DMS153 treated with DMSO at 0.1 percent for 48 hours (cell line): ENCODE measurements at regions not wholly inside any gene's neighbourhood (a gene's known extent, or its start where the extent isn't known, plus 50 kb on each side); places are given as distances from the start of the nearest gene placed in this dataset.

ENCODE experiments used
- DNase-seq: peaks from one replicate; lab custom pipeline; 2025; ENCODE audit not compliant: unreplicated experiment; lab: John Stamatoyannopoulos, UW

DNA sequence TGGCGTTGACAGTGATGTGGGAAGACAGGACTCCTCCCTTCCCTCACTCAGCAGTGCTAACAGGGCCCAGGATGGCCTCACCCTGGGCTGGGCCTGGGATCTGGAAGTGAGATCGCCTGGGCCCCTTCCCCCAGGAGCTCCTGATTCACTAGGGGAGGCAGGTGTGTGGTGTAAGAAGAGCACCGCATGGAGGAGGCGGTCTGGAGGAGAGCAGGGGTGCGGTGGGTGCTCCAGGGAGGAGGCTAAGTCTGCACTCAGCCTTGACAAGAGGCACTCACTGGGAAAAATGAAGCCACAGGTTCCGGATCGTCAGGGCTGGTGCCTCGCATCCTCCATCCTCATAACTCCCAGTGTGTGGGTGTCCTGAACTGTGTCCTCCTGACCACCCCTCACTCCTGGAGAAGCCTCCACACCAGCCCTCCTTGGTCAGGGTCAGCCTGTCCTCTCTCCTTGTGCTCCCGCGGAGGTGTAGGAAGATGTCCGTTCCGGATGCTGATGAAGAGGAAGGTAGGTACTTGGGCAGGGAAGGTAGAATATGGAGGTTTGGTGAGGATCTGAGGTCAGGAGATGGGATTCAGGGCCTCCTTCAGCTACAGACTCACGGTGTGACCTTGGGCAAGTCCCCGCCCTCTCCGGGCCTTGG is 142.1 kb upstream of the WNT4 start:
- no peak for DNase-seq

DNA sequence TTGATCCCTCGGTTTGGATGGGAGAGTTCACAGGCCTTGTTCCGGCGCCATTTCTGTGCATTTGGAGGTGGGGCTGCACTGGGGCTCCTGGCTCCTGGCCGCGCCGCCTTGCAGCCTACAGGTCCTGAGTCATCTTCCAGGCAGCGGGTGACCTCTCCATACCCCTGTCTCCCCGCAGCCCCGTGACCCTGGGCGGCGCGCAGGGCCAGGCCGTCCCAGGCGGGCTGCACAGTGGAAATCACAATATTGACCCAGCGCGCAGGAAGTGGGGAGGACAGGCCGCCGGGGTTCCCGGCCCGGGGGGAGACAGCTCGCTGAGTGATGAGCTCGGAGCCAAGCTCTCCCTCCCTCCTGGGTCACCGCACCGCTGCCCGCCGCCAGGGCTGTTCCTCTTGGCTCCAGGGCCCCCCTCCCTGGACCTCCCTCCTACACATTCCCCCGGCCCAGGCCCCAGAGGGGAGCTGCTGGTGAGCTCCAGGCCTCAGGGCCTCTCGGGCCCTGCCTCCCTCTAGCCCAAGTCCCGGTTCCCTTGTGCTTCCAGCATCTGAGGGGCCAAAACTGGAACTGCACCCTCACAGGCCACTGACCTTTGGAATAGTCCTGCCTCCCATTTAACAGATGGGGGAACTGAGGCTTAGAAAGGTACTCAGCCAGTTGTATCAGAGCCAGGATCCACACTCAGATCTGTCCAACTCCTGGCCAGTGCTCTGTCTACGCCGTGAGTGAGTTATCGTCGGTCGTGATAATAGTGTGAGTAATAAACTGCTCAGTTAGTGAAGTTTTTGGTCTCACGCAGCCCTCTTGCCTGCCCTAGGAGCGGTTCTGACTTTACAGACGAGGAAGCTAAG is 142.9 kb upstream of the WNT4 start:
- no peak for DNase-seq

DNA sequence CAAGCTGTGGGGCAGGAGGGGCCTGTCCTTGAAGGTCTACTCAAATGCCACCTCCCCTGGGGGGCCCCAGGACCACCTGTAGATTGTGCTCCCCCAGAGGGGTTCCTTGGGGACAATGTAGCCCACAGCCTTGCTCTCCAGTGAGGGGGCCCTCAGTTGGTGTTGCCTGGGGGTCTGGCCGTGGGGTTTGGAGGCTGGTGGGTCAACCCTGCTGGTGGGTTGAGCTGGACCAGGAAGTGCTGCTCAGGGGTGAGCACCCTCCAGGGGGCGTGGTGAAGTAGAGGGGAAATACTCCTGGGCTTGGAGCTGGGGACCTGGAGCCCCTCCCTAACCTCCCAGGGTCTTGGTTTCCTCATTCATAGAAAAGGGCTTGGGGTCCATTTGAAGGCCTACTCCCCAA is 143.6 kb upstream of the WNT4 start:
- no peak for DNase-seq

DNA sequence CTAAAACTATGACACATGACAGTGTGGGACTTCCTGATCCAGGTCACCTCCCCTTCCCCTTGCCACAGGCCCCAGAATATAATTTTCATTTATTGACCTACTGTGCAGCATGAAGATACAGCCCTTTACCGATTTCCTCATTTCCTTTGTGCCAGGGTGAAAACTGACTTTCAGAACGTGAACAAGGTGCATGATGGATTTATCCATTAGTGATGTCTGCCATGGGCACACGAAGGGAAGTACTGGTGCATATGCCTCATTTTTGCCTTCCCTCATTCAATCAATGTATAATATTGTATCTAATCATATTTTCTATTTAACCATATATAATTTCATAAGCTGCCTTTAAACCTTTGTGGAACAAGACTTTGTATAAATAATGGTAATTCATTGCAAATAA is 144.4 kb upstream of the WNT4 start:
- no peak for DNase-seq

DNA sequence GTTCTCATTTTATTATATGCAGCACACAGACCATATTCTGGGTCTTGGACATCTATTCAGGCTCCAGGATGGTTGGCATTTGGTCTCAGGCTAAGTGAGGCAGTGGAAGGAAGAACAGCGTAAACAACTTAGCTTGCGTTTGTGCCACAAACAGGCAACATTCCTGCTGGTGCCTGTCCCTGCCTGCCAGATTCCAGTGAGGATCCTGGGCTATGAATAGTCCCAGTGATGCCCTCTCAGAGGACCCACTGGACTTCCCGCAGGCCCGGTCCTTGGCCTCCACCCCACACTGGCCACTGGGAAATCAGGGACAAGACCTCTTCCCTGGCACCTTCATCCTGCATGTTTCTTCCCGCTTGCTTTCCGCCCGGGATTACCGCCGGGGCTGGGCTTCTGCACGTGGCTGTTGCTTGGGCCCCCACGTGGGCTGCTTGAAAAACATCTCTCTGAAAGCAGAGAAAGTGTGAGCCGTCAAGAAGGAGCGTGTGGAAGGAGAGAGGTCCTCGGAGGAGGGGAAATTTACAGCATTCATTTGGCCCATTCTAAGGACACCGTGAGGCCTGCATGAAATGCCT is 145.1 kb upstream of the WNT4 start:
- DNase-seq = no peak

DNA sequence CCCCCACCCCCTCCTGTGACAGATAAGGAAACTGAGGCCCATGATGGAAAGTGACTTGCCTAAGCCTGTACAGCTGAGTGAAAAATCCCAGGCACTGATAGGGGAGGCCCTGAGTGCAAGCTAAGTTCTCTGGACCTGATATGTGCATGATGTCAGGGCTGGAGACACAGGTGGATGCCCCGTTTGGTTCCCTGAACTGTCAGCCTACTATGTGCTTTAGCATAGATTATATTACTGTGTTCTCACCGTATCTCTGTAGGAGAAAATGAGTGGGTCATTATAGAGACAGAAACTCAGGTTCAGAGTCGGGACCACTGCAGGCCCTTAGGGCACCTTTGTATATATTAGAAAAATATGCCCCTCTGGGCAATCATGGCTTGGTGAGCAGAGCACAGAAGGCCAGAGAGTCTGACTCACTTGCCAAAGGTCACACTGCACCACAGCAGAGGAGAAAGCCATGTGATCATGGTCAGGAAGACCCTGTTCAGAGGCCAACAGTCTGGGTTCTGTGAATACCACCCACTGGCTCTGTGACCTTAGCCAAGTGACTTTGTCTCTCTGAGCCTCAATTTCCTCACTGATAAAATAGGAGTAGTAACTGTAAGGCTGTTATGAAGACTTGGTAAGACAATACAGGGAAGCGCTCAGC is 145.8 kb upstream of the WNT4 start:
- DNase-seq = no peak

DNA sequence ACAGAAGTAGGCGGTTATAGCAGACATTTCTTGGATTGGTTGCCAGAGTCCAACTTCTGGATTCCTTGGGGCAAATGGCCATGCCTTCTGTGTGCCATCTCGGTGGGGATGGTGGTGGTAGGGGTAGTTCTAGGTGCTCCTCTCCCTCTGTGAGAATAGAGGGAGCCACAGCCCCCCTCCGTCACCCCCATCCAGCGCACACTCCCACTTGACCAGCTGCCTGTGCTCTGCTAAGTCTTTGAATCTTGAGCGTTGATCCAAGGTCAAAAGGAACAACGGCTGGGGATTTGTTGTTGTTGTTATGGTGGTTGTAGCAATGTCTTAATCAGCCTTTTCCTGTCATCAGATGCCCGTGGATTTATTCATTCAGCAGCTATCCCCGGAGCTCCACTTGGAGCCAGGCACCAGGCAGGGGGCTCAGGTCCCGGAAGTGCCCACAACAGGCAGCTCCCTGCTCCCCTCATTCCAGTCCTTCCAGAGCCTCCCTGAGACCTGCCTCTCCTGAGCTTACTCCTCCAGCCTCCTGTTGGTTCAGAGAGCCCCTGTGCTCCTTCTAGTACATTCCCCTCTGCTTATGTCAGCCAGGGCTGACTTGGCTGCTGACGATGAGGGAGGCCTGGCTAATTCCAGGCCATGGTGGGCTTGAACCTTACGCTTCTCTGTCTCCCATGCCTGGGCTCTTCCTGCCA is 146.6 kb upstream of the WNT4 start:
- no peak for DNase-seq

DNA sequence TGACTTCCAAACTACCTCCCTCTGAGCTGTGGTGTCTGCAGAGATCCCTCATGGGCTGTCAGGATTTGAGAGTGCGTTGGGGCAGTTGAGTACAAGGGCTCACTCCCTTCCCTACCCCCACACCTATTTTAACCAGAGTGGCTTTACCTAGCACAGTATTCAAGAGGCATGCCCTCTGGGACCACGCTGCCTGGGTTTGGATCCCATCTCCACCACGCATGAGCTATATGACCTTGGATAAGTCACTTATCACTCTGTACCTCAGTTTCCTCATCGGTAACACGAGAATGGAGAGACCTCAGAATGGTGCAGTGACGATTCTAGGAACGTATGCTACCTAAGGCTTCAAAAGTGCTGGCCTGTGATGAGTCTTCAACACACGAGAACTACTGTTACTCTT is 147.3 kb upstream of the WNT4 start:
- no peak for DNase-seq

DNA sequence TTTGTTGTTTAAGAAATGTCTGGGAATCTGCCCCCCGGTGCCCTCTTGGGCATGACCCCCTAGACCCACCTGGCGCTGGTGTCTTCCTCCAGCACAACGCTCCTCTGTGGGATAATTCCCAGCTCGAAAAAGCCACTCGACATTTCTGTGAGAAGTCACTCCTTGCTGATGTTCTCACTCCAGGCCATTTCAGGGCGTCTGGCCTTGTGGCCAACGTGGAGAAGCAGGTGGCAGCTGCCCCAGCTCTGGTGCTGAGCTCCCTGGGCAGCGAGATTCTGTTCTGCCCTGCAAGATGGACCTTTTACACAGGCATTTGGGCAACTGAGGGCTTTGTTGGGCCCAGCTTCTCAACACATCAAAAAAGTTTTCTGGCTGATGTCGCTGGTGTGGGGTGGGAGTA is 147.7 kb upstream of the WNT4 start:
- DNase-seq = no peak

DNA sequence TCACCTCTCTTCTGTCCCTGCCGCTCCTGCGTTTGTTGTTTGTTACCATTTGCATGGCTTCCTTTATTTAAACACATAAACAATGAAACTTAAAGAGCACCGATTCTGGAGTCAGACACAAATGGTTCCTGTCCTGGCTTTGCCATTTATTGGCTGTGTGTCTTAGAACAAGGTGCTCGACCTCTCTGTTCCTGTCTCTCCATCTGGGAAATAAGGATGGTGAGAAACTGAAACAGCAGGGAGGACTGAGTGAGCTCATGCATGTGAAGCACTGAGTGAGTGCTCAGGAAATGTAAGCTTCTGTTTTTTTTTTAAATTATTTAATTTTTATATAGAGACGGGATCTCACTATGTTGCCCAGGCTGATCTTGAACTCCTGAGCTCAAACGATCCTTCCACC is 148.2 kb upstream of the WNT4 start:
- no peak for DNase-seq

DNA sequence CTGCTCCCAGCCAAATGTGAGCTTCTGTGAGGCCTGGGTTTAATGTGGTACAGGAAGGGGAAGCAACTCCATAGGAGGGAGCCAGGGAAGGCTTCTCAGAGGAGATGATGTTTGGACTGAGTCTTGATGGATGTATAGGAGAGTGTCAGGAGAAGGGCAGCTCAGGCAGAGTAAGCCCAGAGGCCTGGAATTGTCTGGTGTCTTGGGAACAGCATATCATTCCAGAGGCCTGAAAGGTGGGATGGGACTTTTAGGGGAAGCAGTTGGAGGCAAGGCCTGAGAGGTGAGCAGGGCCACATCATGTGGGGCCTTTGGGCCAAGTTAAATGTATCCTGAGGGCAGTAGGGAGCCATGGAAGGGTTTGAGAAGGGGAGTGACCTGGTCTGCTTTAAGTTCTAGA is 148.6 kb upstream of the WNT4 start:
- DNase-seq = no peak

DNA sequence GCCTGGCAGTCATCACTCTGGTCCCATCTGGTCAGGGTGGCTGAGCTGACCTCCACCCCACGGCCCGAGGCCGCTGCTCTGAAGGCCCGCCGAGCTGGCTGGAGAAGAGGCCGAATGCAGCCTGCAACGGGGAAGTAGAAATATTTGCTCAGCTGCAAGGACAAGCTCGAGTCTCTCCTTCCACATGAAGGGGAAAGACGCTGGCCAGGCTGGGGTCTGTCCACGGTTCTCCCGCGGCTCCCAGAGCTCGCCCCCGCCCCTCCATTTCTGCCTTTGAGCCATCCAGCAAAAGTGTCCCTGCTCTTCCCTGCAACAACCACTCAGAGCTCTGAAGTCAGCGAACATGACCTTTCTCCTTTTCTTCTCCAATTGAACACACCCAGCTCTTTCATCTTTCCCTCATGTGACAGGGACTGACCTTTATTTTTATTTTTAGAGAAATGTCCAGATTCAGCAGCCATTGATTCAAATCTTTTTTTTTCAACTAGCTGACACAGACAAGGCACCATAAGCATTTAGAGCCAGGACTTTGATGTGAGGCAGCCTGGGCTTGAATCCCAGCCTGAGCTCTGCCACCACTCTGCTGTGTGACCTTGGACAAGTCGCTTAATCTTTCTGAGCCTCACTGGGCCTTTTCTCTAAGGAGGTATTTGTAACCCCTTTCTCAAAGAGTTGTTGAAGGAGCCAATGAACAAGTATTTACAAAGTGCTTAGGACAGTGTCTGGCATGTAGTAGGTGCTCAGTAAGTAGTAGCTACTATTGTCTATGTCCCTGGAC is 149.3 kb upstream of the WNT4 start:
- no peak for DNase-seq

DNA sequence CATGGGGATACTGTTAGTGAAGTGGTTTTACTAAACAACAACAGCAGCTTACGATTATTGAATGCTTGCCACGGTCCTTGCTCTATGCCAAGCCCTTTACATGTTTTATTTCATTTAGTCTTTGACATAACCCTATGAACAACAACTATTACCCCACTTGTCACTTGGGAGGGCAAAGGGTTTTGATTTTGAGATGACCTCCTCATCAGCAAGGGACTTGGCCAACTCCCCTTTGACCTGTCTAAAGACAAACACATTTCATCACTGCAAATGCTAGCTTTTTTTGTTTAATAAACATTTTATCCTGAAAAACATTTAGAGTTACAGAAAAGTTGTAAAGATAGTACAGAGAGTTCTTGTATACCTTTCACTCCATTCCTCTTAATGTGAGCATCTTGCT is 152.5 kb upstream of the WNT4 start:
- DNase-seq = no peak

DNA sequence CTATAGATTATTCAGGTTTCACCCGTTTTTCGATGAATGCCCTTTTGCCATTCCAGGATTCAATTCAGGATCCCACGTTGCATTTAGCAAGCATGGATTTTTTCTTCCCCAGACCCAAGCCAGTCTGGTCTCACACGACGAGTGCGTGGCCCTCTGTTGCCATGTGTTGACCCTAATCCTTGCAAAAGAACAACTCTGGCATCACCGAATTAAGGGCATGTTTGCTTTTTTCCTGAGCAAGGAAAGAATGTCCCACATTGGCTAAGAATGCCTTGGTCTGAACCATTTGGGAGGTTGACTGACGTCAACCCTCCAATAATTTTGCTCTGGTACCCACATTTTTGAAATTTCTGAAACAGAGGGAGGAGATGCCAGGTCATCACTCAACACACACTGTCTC is 153.0 kb upstream of the WNT4 start:
- no peak for DNase-seq

DNA sequence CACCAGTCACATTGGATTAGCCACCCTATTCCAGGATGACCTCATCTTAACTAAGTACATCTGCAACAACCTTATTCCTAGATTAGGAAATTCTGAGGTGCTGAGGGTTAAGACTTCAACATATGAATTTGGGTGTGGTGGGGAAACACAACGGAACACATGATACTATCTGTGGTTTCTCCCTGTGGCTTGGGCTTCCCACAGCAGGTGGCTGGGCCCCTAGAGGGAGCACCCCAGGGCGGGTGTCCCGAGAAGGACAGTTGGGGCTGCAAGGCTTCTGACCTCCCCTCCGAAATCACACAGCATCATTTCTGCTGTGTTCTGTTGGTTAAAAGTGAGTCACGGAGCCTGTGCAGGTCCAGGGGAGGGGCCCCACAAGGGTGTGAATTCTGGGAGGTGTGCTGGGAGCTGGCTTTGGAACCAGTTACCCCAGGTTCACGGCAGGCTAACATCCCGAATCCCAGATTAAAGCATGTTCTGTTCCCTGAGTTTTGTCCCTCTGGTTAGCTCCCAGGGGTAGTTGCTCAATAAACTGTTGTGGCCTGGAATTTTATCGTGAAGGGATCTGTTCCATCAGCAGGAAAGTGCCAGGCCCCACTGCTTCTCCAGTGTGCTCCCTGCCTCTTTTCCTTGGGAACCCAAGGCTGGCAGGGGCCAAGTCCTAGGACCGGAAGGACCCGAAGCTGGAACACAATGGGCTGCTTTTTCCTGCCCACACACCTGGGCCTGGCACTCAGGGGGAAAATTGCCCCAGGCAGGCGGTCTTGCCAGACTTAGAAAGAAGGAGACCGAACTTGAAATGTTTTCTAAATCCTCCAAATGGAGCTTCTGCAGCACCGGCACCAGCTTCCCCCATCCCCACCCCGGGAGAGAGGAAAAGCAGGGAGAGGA is 154.0 kb upstream of the WNT4 start:
- DNase-seq = no peak

DNA sequence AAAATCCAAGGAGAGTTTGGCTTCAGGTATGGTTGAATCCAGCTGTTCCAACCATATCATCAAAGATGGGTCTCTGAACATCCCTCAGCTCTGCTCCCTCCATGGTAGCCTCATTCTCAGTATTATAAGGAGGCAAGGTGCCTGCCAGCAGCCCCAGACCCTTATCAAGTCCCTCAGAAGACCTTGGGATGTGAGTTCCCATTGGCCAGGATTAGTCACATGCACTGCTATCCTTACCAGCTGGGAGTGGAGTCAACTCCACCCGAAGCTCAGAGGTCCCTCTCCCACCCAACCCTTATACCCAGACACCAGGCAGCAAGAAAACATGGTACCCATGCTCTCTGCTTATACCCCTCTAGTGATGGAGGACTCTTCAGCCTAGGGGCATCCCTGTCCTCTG is 153.7 kb upstream of the ZBTB40 start:
- DNase-seq = no peak

DNA sequence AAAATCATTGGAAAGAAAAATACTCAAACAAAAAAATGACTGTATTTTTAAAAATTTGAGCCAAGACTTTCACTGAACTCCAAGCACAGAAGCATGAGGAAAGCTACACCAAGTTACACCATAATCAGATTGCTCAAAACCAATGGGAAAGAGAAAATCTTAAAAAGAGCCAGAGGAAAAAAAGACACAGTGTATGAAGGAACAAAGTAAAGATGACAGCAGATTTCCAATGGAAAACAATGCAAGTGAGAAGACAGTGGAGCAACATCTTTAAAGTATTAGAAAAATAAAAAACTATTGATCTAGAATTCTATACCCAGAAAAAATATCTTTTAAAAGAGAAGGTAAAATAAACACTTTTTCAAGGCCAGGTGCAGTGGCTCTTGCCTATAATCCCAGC is 147.8 kb upstream of the ZBTB40 start:
- no peak for DNase-seq

DNA sequence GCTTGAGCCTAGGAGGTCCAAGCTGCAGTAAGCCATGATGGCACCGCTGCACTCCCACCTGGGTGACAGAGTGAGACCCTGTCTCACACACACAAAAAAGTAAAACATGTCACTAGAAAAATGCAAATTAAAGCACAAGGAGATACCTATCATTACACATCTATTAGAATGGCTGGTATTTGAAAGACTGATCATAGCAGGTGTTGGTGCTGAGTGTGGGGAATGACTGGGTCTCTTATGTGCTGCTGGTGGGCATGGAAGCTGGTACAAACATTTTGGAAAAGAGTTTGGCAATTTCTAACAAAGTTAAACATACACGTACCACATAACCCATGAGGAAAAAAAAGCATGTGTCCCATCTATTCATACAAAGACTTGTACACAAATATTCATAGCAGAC is 142.1 kb upstream of the ZBTB40 start:
- no peak for DNase-seq

DNA sequence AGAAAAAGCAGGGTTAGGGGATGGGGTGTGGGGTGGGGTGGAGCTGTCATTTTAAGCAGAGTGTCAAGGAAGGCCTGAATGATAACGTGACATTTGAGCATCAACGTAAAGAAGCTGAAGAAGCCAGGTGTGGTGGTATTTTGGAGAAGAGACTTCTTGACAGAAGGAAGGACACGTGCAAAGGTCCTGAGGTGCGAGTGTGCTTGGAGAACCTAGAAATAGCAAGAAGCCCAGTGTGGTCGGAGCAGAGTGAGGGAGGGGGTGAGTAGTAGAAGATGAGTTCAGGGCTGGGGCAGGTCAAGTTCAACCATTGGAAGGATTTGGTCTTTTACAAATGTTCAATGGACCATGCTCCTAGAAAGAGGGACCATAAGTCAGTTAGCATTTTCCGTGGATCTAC is 140.2 kb upstream of the ZBTB40 start:
- DNase-seq = no peak

DNA sequence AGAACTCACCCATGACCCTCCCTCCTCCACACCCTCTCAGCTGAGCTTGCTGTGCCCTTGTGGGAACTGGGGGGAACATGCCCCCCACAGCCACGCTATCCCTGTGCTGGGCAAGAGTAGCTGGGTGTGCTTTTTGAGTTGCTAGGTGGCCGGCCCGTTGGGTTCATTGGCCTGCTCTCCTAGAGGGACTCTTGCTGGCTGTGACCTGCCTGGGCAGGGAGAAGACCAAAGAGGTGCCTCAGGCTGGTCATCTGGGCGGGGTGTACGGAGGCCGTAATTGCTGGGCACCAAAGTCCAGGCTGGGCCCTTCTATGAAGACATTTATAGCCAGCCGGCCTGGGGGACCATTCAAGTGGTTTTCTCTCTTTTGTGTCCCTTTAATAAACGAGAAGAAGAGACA is 138.3 kb upstream of the ZBTB40 start:
- no peak for DNase-seq
